CD14-positive monocyte (primary cell): ENCODE measurements at regions not wholly inside any gene's neighbourhood (a gene's known extent, or its start where the extent isn't known, plus 50 kb on each side); places are given as distances from the start of the nearest gene placed in this dataset.

Source experiments
- DNase-seq, 3 donors: peaks; one replicate each; pipeline ENCODE4 v3.0.0-alpha.2; 2011 to 2022
- H2AFZ ChIP-seq: 2 replicates; pipeline ENCODE4 v1.6.0; 2012; ENCODE audit warnings: mild to moderate bottlenecking, low read depth, low read length, inconsistent platforms; ENCODE audit not compliant: insufficient read depth, poor library complexity, severe bottlenecking
- H3K27ac ChIP-seq, 2 donors: 1 replicate in 1 of 2; 2 replicates in 1 of 2; pipeline ENCODE4 v1.5.1; 2012 to 2013; ENCODE audit warnings: low read length in 2 of 2, control low read depth in 1 of 2, inconsistent platforms in 1 of 2, low read depth in 1 of 2, mild to moderate bottlenecking in 1 of 2
- H3K27me3 ChIP-seq, 2 donors: one replicate each; pipeline versions ENCODE4 v1.6.0 to v1.6.1; 2011 to 2013; ENCODE audit warnings: low read length in 2 of 2; ENCODE audit not compliant: control insufficient read depth in 2 of 2, insufficient read depth in 2 of 2
- H3K36me3 ChIP-seq, 2 donors: replicated peaks in 1 of 2; 1 replicate in 1 of 2; 2 replicates in 1 of 2; pipeline versions ENCODE4 v1.5.1 to v1.6.1; 2012 to 2013; ENCODE audit warnings: low read length in 2 of 2, control low read depth in 1 of 2, inconsistent platforms in 1 of 2, mild to moderate bottlenecking in 1 of 2; ENCODE audit not compliant: insufficient read depth in 2 of 2, control insufficient read depth in 1 of 2
- H3K4me1 ChIP-seq, 2 donors: 1 replicate in 1 of 2; 2 replicates in 1 of 2; pipeline versions ENCODE4 v1.5.1 to v1.6.1; 2012 to 2013; ENCODE audit warnings: low read length in 2 of 2, control low read depth in 1 of 2, inconsistent platforms in 1 of 2, mild to moderate bottlenecking in 1 of 2, moderate library complexity in 1 of 2; ENCODE audit not compliant: insufficient read depth in 2 of 2, control insufficient read depth in 1 of 2
- H3K4me2 ChIP-seq: replicated peaks from 2 replicates; pipeline ENCODE3; 2012; ENCODE audit warnings: low read length, moderate library complexity, mild to moderate bottlenecking; ENCODE audit not compliant: poor library complexity, severe bottlenecking; ENCODE audit errors: extremely low read depth
- H3K4me3 ChIP-seq, 3 experiments: fragments of 200-600 bp in 1 of 3; sonication (generic) in 1 of 3; replicated peaks in 1 of 3; 1 replicate in 2 of 3; 2 replicates in 1 of 3; pipeline ENCODE4 v1.5.1; 2011 to 2013; ENCODE audit warnings: low read length in 3 of 3, mild to moderate bottlenecking in 3 of 3, control low read depth in 2 of 3, low read depth in 2 of 3, inconsistent platforms in 1 of 3, moderate library complexity in 1 of 3
- H3K79me2 ChIP-seq: 2 replicates; pipeline ENCODE4 v1.6.0; 2012; ENCODE audit warnings: mild to moderate bottlenecking, control low read depth, inconsistent platforms, low read length, moderate library complexity; ENCODE audit not compliant: insufficient read depth
- H3K9ac ChIP-seq: 2 replicates; pipeline ENCODE4 v1.6.0; 2017; ENCODE audit warnings: low read length, mild to moderate bottlenecking; ENCODE audit not compliant: insufficient read depth, poor library complexity, severe bottlenecking
- H3K9me3 ChIP-seq, 2 donors: replicated peaks in 1 of 2; 1 replicate in 1 of 2; 2 replicates in 1 of 2; pipeline versions ENCODE4 v1.5.1 to v1.6.1; 2012 to 2013; ENCODE audit warnings: low read length in 2 of 2, control low read depth in 1 of 2; ENCODE audit not compliant: control insufficient read depth in 1 of 2, insufficient read depth in 1 of 2
- H4K20me1 ChIP-seq: 2 replicates; pipeline ENCODE4 v1.6.0; 2012; ENCODE audit warnings: mild to moderate bottlenecking, low read length, control low read depth, moderate library complexity; ENCODE audit not compliant: insufficient read depth
- H3K27ac Mint-ChIP-seq, 7 donors: one replicate each; pipeline ENCODE4 v1.8.0; 2020; ENCODE audit warnings: mild to moderate bottlenecking in 7 of 7, mixed read lengths in 7 of 7, moderate library complexity in 6 of 7, inconsistent platforms in 2 of 7
- H3K27me3 Mint-ChIP-seq, 3 donors: one replicate each; pipeline ENCODE4 v1.8.0; 2021 to 2022; ENCODE audit warnings: low read depth in 3 of 3, mild to moderate bottlenecking in 3 of 3, mixed read lengths in 3 of 3, moderate library complexity in 3 of 3, inconsistent platforms in 1 of 3
- H3K36me3 Mint-ChIP-seq, 2 donors: one replicate each; pipeline ENCODE4 v1.8.0; 2020; ENCODE audit warnings: mixed read lengths in 2 of 2, inconsistent platforms in 1 of 2, mild to moderate bottlenecking in 1 of 2
- H3K4me1 Mint-ChIP-seq: one replicate; pipeline ENCODE4 v1.8.0; 2020; ENCODE audit warnings: mild to moderate bottlenecking, mixed read lengths
- H3K4me3 Mint-ChIP-seq, 2 donors: one replicate each; pipeline ENCODE4 v1.8.0; 2020; ENCODE audit warnings: mild to moderate bottlenecking in 2 of 2, mixed read lengths in 2 of 2, moderate library complexity in 1 of 2
- H3K9me3 Mint-ChIP-seq, 7 donors: one replicate each; pipeline ENCODE4 v1.8.0; 2020 to 2022; ENCODE audit warnings: mixed read lengths in 7 of 7, mild to moderate bottlenecking in 6 of 7, moderate library complexity in 6 of 7, inconsistent platforms in 2 of 7
- CTCF ChIP-seq: fragments of 200-600 bp; IDR thresholded peaks from one replicate; pipeline ENCODE4 v1.8.0; 2022; ENCODE audit warnings: antibody characterized with exemption, mild to moderate bottlenecking
- WGBS: methylation state at CpG from one replicate; pipeline ENCODE4 v1.1.5; 2013; ENCODE audit warnings: missing lambda C conversion rate; ENCODE audit not compliant: insufficient coverage; 5-methylcytosine and 5-hydroxymethylcytosine counted together
- intact Hi-C, 2 donors: fragments of 100-400 bp; cut with micrococcal nuclease; formaldehyde crosslinking; loops; one replicate each; pipeline versions ENCODE4 v1.15.0 to v1.15.1; 2023

GRCh38 chr3:104909198-104909597, 457.5 kb upstream of the ALCAM start:
- DNase-seq: no peak
- H3K4me3 ChIP-seq: no peak overlapping the region
- H3K4me2 ChIP-seq: no peak overlapping the region
- no CpG with 5 or more reads among the region's 1 CpG for WGBS
- no peaks in the 10 kb centered on the region for H3K79me2 ChIP-seq
- Mint-ChIP-seq H3K4me3 (no peak overlapping the region), H3K27ac (no peak overlapping the region), H3K36me3 (no peaks in the 10 kb centered on the region), H3K4me1 (no peaks in the 10 kb centered on the region), H3K27me3 (peaks cover 0 to 2% (median 0%) of the 10 kb centered on the region in 3 donors), H3K9me3 (peaks cover 4 to 25% (median 19%) of the 10 kb centered on the region in 7 donors)
- H3K9ac ChIP-seq: no peak overlapping the region
- TF ChIP-seq CTCF: no peak
- no peaks in the 10 kb centered on the region for H3K27me3 ChIP-seq
- no peaks in the 10 kb centered on the region for H3K4me1 ChIP-seq
- no peaks in the 10 kb centered on the region for H3K36me3 ChIP-seq
- peaks cover 14 to 26% of the 10 kb centered on the region in 2 donors for H3K9me3 ChIP-seq
- no peak overlapping the region for H3K27ac ChIP-seq
- H2AFZ ChIP-seq: no peak overlapping the region
- H4K20me1 ChIP-seq: no peaks in the 10 kb centered on the region
- intact Hi-C loops: no loop called here

DNA sequence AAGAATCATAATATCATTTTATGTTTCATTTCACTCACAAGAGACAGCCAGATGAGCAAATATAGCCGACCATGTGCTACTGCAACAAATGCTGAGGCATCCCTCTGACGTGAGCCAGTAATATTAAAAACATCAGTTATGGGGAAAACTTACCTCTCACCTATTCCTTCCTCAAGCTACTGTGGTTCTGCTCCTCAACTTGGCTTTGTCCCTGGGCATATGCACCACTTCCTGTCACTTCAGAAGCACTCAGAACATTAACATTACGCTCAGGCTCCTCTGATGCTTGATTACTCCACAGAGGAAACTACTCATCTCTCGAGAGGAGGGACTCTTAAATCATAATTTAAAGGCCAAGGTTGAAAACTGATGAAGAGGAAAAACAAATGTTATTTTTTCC, 457.0 kb upstream of the ALCAM start:
- 69% methylated on average over 2 of the region's 4 CpGs for WGBS
- no peak overlapping the region for H2AFZ ChIP-seq
- DNase-seq: no peak
- peaks cover 14 to 26% of the 10 kb centered on the region in 2 donors for H3K9me3 ChIP-seq
- H3K4me2 ChIP-seq: no peak overlapping the region
- H3K27ac ChIP-seq: no peak overlapping the region
- H3K36me3 Mint-ChIP-seq: no peaks in the 10 kb centered on the region
- H3K9me3 Mint-ChIP-seq: peaks cover 4 to 26% (median 20%) of the 10 kb centered on the region in 7 donors
- H3K4me1 Mint-ChIP-seq: no peaks in the 10 kb centered on the region
- TF ChIP-seq CTCF: no peak
- H3K4me1 ChIP-seq: no peaks in the 10 kb centered on the region
- H3K27ac Mint-ChIP-seq: no peak overlapping the region
- intact Hi-C loops: no loop called here
- peaks cover 0 to 2% (median 0%) of the 10 kb centered on the region in 3 donors for H3K27me3 Mint-ChIP-seq
- no peaks in the 10 kb centered on the region for H3K27me3 ChIP-seq
- no peak overlapping the region for H3K9ac ChIP-seq
- H3K4me3 Mint-ChIP-seq: no peak overlapping the region
- no peaks in the 10 kb centered on the region for H3K36me3 ChIP-seq
- no peak overlapping the region for H3K4me3 ChIP-seq
- no peaks in the 10 kb centered on the region for H4K20me1 ChIP-seq
- no peaks in the 10 kb centered on the region for H3K79me2 ChIP-seq
